ENCODE measurements at regions not wholly inside any gene's neighbourhood (a gene's known extent, or its start where the extent isn't known, plus 50 kb on each side); places are given as distances from the start of the nearest gene placed in this dataset.

DNA sequence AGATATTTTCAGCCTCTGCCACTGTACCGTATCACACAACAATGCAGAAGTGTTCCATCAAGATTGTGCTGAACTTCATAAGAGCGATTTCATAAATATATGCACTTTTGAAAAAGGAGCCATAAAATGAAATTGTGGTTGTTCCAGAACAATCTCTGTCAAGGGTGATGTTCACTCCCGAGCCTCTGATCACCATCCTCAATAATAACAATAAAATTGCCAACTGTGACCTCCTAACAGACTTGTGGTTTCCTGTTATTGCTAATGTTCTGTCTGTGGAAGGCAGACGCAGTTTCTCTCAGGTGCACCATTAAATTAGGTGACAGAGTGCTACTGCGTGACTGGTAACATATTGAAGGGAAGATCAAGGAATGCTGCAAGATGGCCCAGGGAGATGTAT is 383.7 kb downstream of the SOCS6 start:
- H3K9me3 Mint-ChIP-seq, result peaks cover 4% of the 10 kb centered on the region
- H3K27me3 Mint-ChIP-seq, result no peaks in the 10 kb centered on the region
- peaks cover 11% of the 10 kb centered on the region for H3K4me1 Mint-ChIP-seq
- peak; percentile 60 for ATAC-seq (replicated peaks)
- no peaks in the 10 kb centered on the region for H3K36me3 Mint-ChIP-seq (ENCODE audit: low read depth)
- H3K4me3 Mint-ChIP-seq, result peak overlapping the region; percentile 45
- H3K27ac Mint-ChIP-seq, result peak overlapping the region; percentile 18

- Mint-ChIP-seq H3K27ac (no peak overlapping the region), H3K27me3 (no peaks in the 10 kb centered on the region), H3K9me3 (peaks cover 4% of the 10 kb centered on the region), H3K4me3 (peak overlapping the region; percentile 45), H3K4me1 (peaks cover 11% of the 10 kb centered on the region), H3K36me3 (ENCODE audit: low read depth) (no peaks in the 10 kb centered on the region)
- ATAC-seq (replicated peaks), result peak; percentile 59
These were observed 383.2 kb downstream of the SOCS6 start for GRCh38 chr18:70671889-70672565.

DNA sequence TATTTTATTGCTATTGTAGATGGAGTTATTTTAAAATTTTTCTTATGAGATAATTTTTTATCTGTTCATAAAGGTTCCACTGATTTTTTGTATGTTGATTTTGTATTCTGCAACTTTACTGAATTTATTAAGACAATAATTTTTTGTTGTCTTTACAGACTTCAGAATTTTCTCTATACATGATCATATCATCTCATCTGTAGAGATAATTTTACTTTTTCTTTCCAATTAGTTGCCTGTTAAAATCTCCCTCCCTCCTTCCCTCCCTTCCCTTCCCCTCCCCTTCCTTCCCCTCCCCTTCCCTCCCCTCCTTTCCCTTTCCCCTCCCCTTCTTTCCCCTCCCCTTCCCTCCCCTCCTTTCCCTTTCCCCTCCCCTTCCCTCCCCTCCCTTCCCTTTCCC is 378.1 kb downstream of the SOCS6 start:
- Mint-ChIP-seq H3K36me3 (ENCODE audit: low read depth) (no peaks in the 10 kb centered on the region), H3K9me3 (peaks cover 4% of the 10 kb centered on the region), H3K4me3 (no peak overlapping the region), H3K27me3 (no peaks in the 10 kb centered on the region), H3K27ac (no peak overlapping the region), H3K4me1 (peaks cover 13% of the 10 kb centered on the region)
- ATAC-seq (replicated peaks), result no peak

GRCh38 chr18:70663141-70663540 is 374.3 kb downstream of the SOCS6 start:
- Mint-ChIP-seq H3K9me3 (no peaks in the 10 kb centered on the region), H3K27me3 (no peaks in the 10 kb centered on the region), H3K4me1 (peaks cover 24% of the 10 kb centered on the region), H3K36me3 (ENCODE audit: low read depth) (no peaks in the 10 kb centered on the region), H3K4me3 (peak overlapping the region; percentile 24), H3K27ac (no peak overlapping the region)
- ATAC-seq (replicated peaks), result peak; percentile 37

- ATAC-seq (replicated peaks), result peak; percentile 11
- H3K27me3 Mint-ChIP-seq, result no peaks in the 10 kb centered on the region
- H3K36me3 Mint-ChIP-seq (ENCODE audit: low read depth), result no peaks in the 10 kb centered on the region
- H3K4me3 Mint-ChIP-seq, result peak overlapping the region; percentile 24
- no peaks in the 10 kb centered on the region for H3K9me3 Mint-ChIP-seq
- peaks cover 24% of the 10 kb centered on the region for H3K4me1 Mint-ChIP-seq
- no peak overlapping the region for H3K27ac Mint-ChIP-seq
These were observed 373.7 kb downstream of the SOCS6 start for GRCh38 chr18:70662588-70662987.

- Mint-ChIP-seq H3K4me1 (peaks cover 20% of the 10 kb centered on the region), H3K9me3 (no peaks in the 10 kb centered on the region), H3K27ac (no peak overlapping the region), H3K4me3 (peak overlapping the region; percentile 55), H3K36me3 (ENCODE audit: low read depth) (no peaks in the 10 kb centered on the region), H3K27me3 (no peaks in the 10 kb centered on the region)
- peak; percentile 87 for ATAC-seq (replicated peaks)
These were observed 370.4 kb downstream of the SOCS6 start for GRCh38 chr18:70659036-70659925.

- H3K4me3 Mint-ChIP-seq, result no peak overlapping the region
- peaks cover 7% of the 10 kb centered on the region for H3K4me1 Mint-ChIP-seq
- ATAC-seq (replicated peaks), result no peak
- peaks cover 11% of the 10 kb centered on the region for H3K9me3 Mint-ChIP-seq
- no peaks in the 10 kb centered on the region for H3K36me3 Mint-ChIP-seq (ENCODE audit: low read depth)
- no peak overlapping the region for H3K27ac Mint-ChIP-seq
- H3K27me3 Mint-ChIP-seq, result no peaks in the 10 kb centered on the region
These were observed 364.8 kb downstream of the SOCS6 start for GRCh38 chr18:70653671-70654070.

- H3K27ac Mint-ChIP-seq, result no peak overlapping the region
- H3K4me1 Mint-ChIP-seq, result peaks cover 7% of the 10 kb centered on the region
- no peaks in the 10 kb centered on the region for H3K36me3 Mint-ChIP-seq (ENCODE audit: low read depth)
- H3K9me3 Mint-ChIP-seq, result peaks cover 11% of the 10 kb centered on the region
- no peak overlapping the region for H3K4me3 Mint-ChIP-seq
- no peaks in the 10 kb centered on the region for H3K27me3 Mint-ChIP-seq
- ATAC-seq (replicated peaks), result no peak
These were observed 362.0 kb downstream of the SOCS6 start for GRCh38 chr18:70650878-70651277.

DNA sequence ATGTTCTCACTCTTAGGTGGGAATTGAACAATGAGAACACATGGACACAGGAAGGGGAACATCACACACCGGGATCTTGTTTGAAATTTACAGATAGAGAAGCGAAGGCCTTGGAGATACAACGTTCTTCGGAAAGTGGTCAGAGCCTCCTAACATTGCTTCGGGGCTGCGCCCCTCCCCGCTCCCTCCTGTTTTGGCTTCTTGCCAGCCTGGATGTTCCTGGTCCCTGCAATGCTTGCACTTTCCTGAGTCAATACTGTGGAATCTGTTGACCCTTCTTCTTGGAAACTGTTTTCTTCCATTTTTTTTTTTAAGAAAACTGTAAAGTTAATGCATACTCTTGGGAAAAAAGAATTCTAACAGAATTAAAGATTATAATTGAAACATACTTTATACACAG is 360.8 kb downstream of the SOCS6 start:
- ATAC-seq (replicated peaks), result no peak
- Mint-ChIP-seq H3K4me1 (peaks cover 7% of the 10 kb centered on the region), H3K9me3 (peaks cover 11% of the 10 kb centered on the region), H3K4me3 (no peak overlapping the region), H3K36me3 (ENCODE audit: low read depth) (no peaks in the 10 kb centered on the region), H3K27ac (no peak overlapping the region), H3K27me3 (no peaks in the 10 kb centered on the region)

GRCh38 chr18:70645971-70646370 is 357.1 kb downstream of the SOCS6 start:
- Mint-ChIP-seq H3K9me3 (peaks cover 5% of the 10 kb centered on the region), H3K27me3 (no peaks in the 10 kb centered on the region), H3K4me1 (peaks cover 6% of the 10 kb centered on the region), H3K36me3 (ENCODE audit: low read depth) (no peaks in the 10 kb centered on the region), H3K27ac (no peak overlapping the region), H3K4me3 (no peak overlapping the region)
- no peak for ATAC-seq (replicated peaks)

DNA sequence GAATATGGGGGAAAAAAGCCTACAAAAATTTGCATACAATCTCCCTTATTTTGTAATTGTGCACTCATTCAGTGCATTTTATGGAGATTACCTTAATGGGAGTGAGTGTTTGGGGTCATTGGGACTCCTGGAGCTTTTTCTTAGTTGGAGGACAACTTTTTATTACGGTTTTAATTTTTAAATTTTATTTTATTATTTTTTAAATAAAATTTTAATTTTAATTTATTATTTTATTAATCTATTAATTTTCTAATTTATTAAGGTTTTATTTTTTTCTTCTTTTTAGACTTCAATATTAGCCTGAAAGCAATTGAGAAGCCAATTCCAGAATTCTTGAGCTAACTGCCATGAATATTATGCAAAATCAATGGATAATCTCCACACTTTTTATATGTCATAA is 355.0 kb downstream of the SOCS6 start:
- no peak for ATAC-seq (replicated peaks)
- no peaks in the 10 kb centered on the region for H3K9me3 Mint-ChIP-seq
- H3K27me3 Mint-ChIP-seq, result no peaks in the 10 kb centered on the region

GRCh38 chr18:70641156-70641775 is 352.4 kb downstream of the SOCS6 start:
- H3K9me3 Mint-ChIP-seq, result peaks cover 3% of the 10 kb centered on the region
- no peaks in the 10 kb centered on the region for H3K27me3 Mint-ChIP-seq
- H3K27ac Mint-ChIP-seq, result no peak overlapping the region
- no peak overlapping the region for H3K4me3 Mint-ChIP-seq
- no peaks in the 10 kb centered on the region for H3K36me3 Mint-ChIP-seq (ENCODE audit: low read depth)
- H3K4me1 Mint-ChIP-seq, result no peaks in the 10 kb centered on the region
- no peak for ATAC-seq (replicated peaks)

More for the DNA sequence above, 355.0 kb downstream of the SOCS6 start:
- no peaks in the 10 kb centered on the region for H3K4me1 Mint-ChIP-seq
- H3K4me3 Mint-ChIP-seq, result no peak overlapping the region
- H3K27ac Mint-ChIP-seq, result no peak overlapping the region
- H3K36me3 Mint-ChIP-seq (ENCODE audit: low read depth), result no peaks in the 10 kb centered on the region

DNA sequence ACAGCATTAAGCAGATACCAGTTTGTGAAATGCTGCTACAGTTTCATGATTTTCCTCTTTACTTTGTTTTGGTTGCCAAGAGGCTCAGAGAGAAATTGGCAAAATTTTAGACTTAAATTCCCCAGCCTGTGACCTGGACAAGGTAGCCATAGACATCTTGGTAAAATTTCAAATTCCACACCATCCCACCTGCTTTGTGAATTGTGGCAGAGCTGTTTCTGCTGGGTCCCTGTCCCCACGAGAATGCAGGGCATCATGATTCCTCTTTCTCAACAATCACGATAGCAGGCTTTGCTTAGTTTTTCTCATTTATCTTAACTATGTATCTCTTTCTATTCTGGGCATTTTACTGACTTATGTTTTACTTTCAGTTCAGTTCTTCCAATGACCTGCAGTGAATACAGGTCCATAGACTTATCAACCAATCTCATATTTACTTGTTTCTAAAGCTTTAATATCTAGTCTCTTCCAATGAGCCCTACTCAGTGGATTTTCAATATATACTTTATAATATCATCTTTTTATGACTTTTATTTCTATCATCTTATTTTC is 351.6 kb downstream of the SOCS6 start:
- H3K4me1 Mint-ChIP-seq, result no peaks in the 10 kb centered on the region
- H3K36me3 Mint-ChIP-seq (ENCODE audit: low read depth), result no peaks in the 10 kb centered on the region
- ATAC-seq (replicated peaks), result no peak
- no peak overlapping the region for H3K27ac Mint-ChIP-seq
- no peaks in the 10 kb centered on the region for H3K27me3 Mint-ChIP-seq
- peaks cover 3% of the 10 kb centered on the region for H3K9me3 Mint-ChIP-seq
- no peak overlapping the region for H3K4me3 Mint-ChIP-seq

DNA sequence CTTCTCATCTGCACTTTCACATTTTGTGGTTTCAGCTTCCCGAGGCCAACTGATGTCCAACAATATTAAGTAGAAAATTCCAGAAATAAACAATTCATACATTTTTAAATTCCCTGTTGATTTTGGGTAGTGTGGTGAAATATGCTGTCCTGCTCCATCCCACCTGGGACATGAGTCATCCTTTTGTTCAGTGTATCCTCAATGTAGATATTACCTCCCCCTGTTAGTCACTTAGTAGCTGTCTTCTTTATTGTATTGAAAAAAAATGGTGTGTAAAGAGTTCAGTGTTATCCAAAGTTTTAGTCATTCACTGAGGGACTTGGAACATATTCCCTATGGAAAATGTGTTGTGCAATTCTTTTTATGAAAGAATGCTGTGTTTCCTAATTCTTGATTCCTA is 348.1 kb downstream of the SOCS6 start:
- ATAC-seq (replicated peaks), result no peak
- peaks cover 3% of the 10 kb centered on the region for H3K9me3 Mint-ChIP-seq
- H3K36me3 Mint-ChIP-seq (ENCODE audit: low read depth), result no peaks in the 10 kb centered on the region

More for the DNA sequence above, 348.1 kb downstream of the SOCS6 start:
- no peaks in the 10 kb centered on the region for H3K4me1 Mint-ChIP-seq
- H3K4me3 Mint-ChIP-seq, result no peak overlapping the region
- no peak overlapping the region for H3K27ac Mint-ChIP-seq
- no peaks in the 10 kb centered on the region for H3K27me3 Mint-ChIP-seq

Data from activated T-helper 17 cell treated with anti-CD3 and anti-CD28 coated beads, Interleukin-2, amount 50 U/mL, for 72 hours (primary cell).